Gastroesophageal sphincter (tissue), 3 donors: ENCODE measurements at regions not wholly inside any gene's neighbourhood (a gene's known extent, or its start where the extent isn't known, plus 50 kb on each side); places are given as distances from the start of the nearest gene placed in this dataset.
"Not testable (repeated sequence)": the region's sequence is repeated elsewhere in the genome, so short reads cannot be mapped to it uniquely, and the experiment has no call there.

Experiments used
- CTCF ChIP-seq, 4 experiments: fragments of 200-600 bp in 2 of 4; fragments of 450-650 bp in 2 of 4; sonication (generic) in 1 of 4; IDR thresholded peaks; one replicate each; pipeline ENCODE4 v1.5.1; 2017 to 2019; ENCODE audit warnings: antibody characterized with exemption in 4 of 4, mild to moderate bottlenecking in 2 of 4, moderate library complexity in 2 of 4
- EP300 ChIP-seq: sonication (generic); formaldehyde crosslinking; IDR thresholded peaks from one replicate; pipeline ENCODE4 v1.6.1; 2017; ENCODE audit warnings: antibody characterized with exemption, mild to moderate bottlenecking
- POLR2A ChIP-seq, 2 donors: fragments of 450-650 bp; IDR thresholded peaks; one replicate each; pipeline ENCODE4 v1.6.1; 2017; ENCODE audit warnings: antibody characterized with exemption in 2 of 2, mild to moderate bottlenecking in 2 of 2, moderate library complexity in 1 of 2
- POLR2AphosphoS5 ChIP-seq: sonication (generic); formaldehyde crosslinking; IDR thresholded peaks from one replicate; pipeline ENCODE4 v1.6.1; 2017; ENCODE audit warnings: antibody characterized with exemption

- TF ChIP-seq CTCF (IDR thresholded peaks at IDR 0.05); POLR2A (IDR thresholded peaks at IDR 0.05); EP300; POLR2AphosphoS5: not testable (repeated sequence)
These were observed 62.5 kb upstream of the TNK2 start for GRCh38 chr3:195970873-195971272.
